Uterus (tissue), 2 donors: ENCODE measurements at regions not wholly inside any gene's neighbourhood (a gene's known extent, or its start where the extent isn't known, plus 50 kb on each side); places are given as distances from the start of the nearest gene placed in this dataset.

Experiments used
- POLR2A ChIP-seq, 2 donors: fragments of 450-650 bp; IDR thresholded peaks; one replicate each; pipeline ENCODE4 v1.6.1; 2016; ENCODE audit warnings: antibody characterized with exemption in 2 of 2, mild to moderate bottlenecking in 1 of 2, moderate library complexity in 1 of 2
- TF ChIP-seq, protein P1 (sequence below), 4 experiments: fragments of 200-600 bp in 2 of 4; fragments of 450-650 bp in 2 of 4; sonication (generic) in 2 of 4; IDR thresholded peaks; one replicate each; pipeline ENCODE4 v1.5.1; 2016 to 2019; ENCODE audit warnings: antibody characterized with exemption in 4 of 4, mild to moderate bottlenecking in 2 of 4, moderate library complexity in 1 of 4

DNA sequence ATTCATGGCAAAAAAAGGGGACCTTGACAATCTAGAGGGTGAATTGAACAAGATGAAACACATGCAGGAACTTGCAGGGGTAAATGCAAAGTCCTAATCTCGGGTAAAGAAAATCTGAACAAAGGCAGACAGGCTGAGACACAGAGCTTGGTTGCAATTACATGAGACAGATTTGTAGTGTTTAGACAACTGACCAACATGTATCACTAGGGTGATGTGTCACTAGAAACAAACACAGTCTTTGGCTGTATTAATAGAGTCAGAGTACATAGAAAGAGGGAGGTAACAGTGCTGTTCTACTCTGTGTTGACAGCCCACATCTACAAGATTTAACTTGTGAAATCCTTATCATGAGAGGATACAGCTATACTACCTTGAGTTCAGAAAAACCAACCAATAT, 78.1 kb upstream of the GRIK3 start:
- TF ChIP-seq POLR2A (IDR thresholded peaks at IDR 0.05), result no peak
- TF ChIP-seq, protein P1, sequence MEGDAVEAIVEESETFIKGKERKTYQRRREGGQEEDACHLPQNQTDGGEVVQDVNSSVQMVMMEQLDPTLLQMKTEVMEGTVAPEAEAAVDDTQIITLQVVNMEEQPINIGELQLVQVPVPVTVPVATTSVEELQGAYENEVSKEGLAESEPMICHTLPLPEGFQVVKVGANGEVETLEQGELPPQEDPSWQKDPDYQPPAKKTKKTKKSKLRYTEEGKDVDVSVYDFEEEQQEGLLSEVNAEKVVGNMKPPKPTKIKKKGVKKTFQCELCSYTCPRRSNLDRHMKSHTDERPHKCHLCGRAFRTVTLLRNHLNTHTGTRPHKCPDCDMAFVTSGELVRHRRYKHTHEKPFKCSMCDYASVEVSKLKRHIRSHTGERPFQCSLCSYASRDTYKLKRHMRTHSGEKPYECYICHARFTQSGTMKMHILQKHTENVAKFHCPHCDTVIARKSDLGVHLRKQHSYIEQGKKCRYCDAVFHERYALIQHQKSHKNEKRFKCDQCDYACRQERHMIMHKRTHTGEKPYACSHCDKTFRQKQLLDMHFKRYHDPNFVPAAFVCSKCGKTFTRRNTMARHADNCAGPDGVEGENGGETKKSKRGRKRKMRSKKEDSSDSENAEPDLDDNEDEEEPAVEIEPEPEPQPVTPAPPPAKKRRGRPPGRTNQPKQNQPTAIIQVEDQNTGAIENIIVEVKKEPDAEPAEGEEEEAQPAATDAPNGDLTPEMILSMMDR (IDR thresholded peaks at IDR 0.05), result no peak
